HepG2 (cell line): ENCODE measurements at regions not wholly inside any gene's neighbourhood (a gene's known extent, or its start where the extent isn't known, plus 50 kb on each side); places are given as distances from the start of the nearest gene placed in this dataset.

Source experiments
- ATAC-seq: fragments of 200-7000 bp; cut with Tn5 transposase; 3 replicates; pipeline ENCODE4 v1.9.1; 2020; ENCODE audit warnings: mild to moderate bottlenecking, moderate library complexity
- BruUV-seq: library from RNA; stranded (reverse); fragments of 400-500 nt; replicated peaks from 2 replicates; lab custom pipeline; 2021; lab: Mats Ljungman, UMichigan
- CTCF ChIA-PET: fragments of 300-600 bp; formaldehyde crosslinking; extraction: SDS; loops from one replicate; lab custom pipeline; 2021; ENCODE audit warnings: low total read pairs, inconsistent platforms, low intra/inter-chr PET ratio; lab: Yijun Ruan, JAX
- POLR2A ChIA-PET: fragments of 350-600 bp; sonication (Branson Sonifier 250); formaldehyde crosslinking; loops from one replicate; lab custom pipeline; 2020; ENCODE audit warnings: antibody characterized with exemption, inconsistent platforms; lab: Yijun Ruan, JAX
- DNase-seq: peaks from one replicate; pipeline ENCODE4 v3.0.0-alpha.2; 2015; ENCODE audit warnings: low spot score
- FAIRE-seq: peaks from 3 replicates; lab custom pipeline; 2011; peaks lifted over from hg19 to GRCh38; lab: Jason Lieb, UNC
- H2AFZ ChIP-seq: one replicate; pipeline ENCODE4 v1.6.1; 2011; ENCODE audit warnings: low read length, inconsistent platforms
- H3K27ac ChIP-seq: fragments of 300-600 bp; 3 replicates; pipeline ENCODE4 v1.8.0; 2011; ENCODE audit warnings: mixed run types, mild to moderate bottlenecking, mixed read lengths, low read length, inconsistent platforms; ENCODE audit not compliant: insufficient read depth; ENCODE audit errors: extremely low read length
- H3K27me3 ChIP-seq, 2 experiments: fragments of 200-600 bp in 1 of 2; 2 replicates in 1 of 2; 3 replicates in 1 of 2; pipeline versions ENCODE4 v1.6.0 to v1.8.0; 2011; ENCODE audit warnings: low read length in 2 of 2, mild to moderate bottlenecking in 2 of 2, moderate library complexity in 2 of 2, inconsistent platforms in 1 of 2; ENCODE audit not compliant: insufficient read depth in 2 of 2, control insufficient read depth in 1 of 2
- H3K36me3 ChIP-seq, 2 experiments: fragments of 200-600 bp in 1 of 2; replicated peaks in 1 of 2; 2 replicates in 1 of 2; 3 replicates in 1 of 2; pipeline versions ENCODE4 v1.5.1 to v1.8.0; 2011; ENCODE audit warnings: low read length in 2 of 2, inconsistent platforms in 1 of 2; ENCODE audit not compliant: insufficient read depth in 2 of 2, control insufficient read depth in 1 of 2
- H3K4me1 ChIP-seq: 2 replicates; pipeline ENCODE4 v1.5.1; 2012; ENCODE audit warnings: low read length, inconsistent platforms; ENCODE audit not compliant: insufficient read depth
- H3K4me2 ChIP-seq: 2 replicates; pipeline ENCODE4 v1.6.0; 2011; ENCODE audit warnings: low read depth, low read length, inconsistent platforms
- H3K4me3 ChIP-seq, 3 experiments: fragments of 200-600 bp in 1 of 3; sonication (generic), shearing (Covaris generic) in 1 of 3; replicated peaks in 1 of 3; 2 replicates each; pipeline ENCODE4 v1.5.1; 2011 to 2016; ENCODE audit warnings: low read length in 3 of 3, inconsistent platforms in 2 of 3, low read depth in 2 of 3, mild to moderate bottlenecking in 2 of 3, control low read depth in 1 of 3, mixed read lengths in 1 of 3; ENCODE audit not compliant: insufficient read depth in 1 of 3
- H3K79me2 ChIP-seq: one replicate; pipeline ENCODE4 v1.6.1; 2011; ENCODE audit warnings: low read length, inconsistent platforms; ENCODE audit not compliant: insufficient read depth
- H3K9ac ChIP-seq: 2 replicates; pipeline ENCODE4 v1.6.0; 2011; ENCODE audit warnings: mild to moderate bottlenecking, low read depth, low read length, inconsistent platforms; ENCODE audit not compliant: insufficient read depth
- H3K9me3 ChIP-seq: 2 replicates; pipeline ENCODE4 v1.5.1; 2012; ENCODE audit warnings: mild to moderate bottlenecking, low read length
- H4K20me1 ChIP-seq: 2 replicates; pipeline ENCODE4 v1.6.0; 2011; ENCODE audit warnings: inconsistent platforms, mild to moderate bottlenecking, low read length, moderate library complexity; ENCODE audit not compliant: insufficient read depth
- SETDB1 ChIP-seq: sonication (generic); formaldehyde crosslinking; IDR thresholded peaks from 2 replicates; pipeline ENCODE4 v1.5.1; 2020; ENCODE audit warnings: missing genetic modification reagents, mild to moderate bottlenecking, borderline replicate concordance
- STAT5B ChIP-seq: sonication (generic); formaldehyde crosslinking; IDR thresholded peaks from 2 replicates; pipeline ENCODE4 v1.4.0; 2020; ENCODE audit warnings: missing genetic modification reagents
- ZNF205 ChIP-seq: IDR thresholded peaks from 2 replicates; pipeline ENCODE4 v1.6.1; 2018; ENCODE audit warnings: missing biosample characterization, missing genetic modification reagents
- ZNF607 ChIP-seq: sonication (generic); formaldehyde crosslinking; IDR thresholded peaks from 2 replicates; pipeline ENCODE4 v1.5.1; 2020; ENCODE audit warnings: missing genetic modification reagents, mild to moderate bottlenecking, borderline replicate concordance
- ZNF713 ChIP-seq: sonication (generic); formaldehyde crosslinking; IDR thresholded peaks from 2 replicates; pipeline ENCODE4 v1.4.0; 2020; ENCODE audit warnings: mild to moderate bottlenecking, missing genetic modification reagents
- ZNF788 ChIP-seq: sonication (generic); formaldehyde crosslinking; IDR thresholded peaks from 2 replicates; pipeline ENCODE4 v1.5.0; 2020; ENCODE audit warnings: mild to moderate bottlenecking, missing genetic modification reagents, borderline replicate concordance
- ZSCAN30 ChIP-seq: sonication (generic); formaldehyde crosslinking; IDR thresholded peaks from 2 replicates; pipeline ENCODE4 v1.5.0; 2020; ENCODE audit warnings: mild to moderate bottlenecking, missing genetic modification reagents
- WGBS: methylation state at CpG from one replicate; pipeline ENCODE4 v1.1.6; 2017; ENCODE audit warnings: low lambda C conversion rate; 5-methylcytosine and 5-hydroxymethylcytosine counted together
- in situ Hi-C: cut with HindIII; loops from 2 replicates; pipeline ENCODE4 v1.10.0; 2017; ENCODE audit warnings: low pct_unique_long_range_greater_than_20kb; ENCODE audit not compliant: extremely low pct_ligation_motif_present
- intact Hi-C: fragments of 100-400 bp; cut with micrococcal nuclease; formaldehyde crosslinking; loops from one replicate; pipeline ENCODE4 v1.10.0; 2022; ENCODE audit not compliant: unreplicated experiment
- TF ChIP-seq, protein P1 (sequence below): sonication (generic); formaldehyde crosslinking; IDR thresholded peaks from 2 replicates; pipeline ENCODE4 v1.4.0; 2020; ENCODE audit warnings: missing genetic modification reagents
- TF ChIP-seq, protein P2 (sequence below): sonication (generic); formaldehyde crosslinking; IDR thresholded peaks from 2 replicates; pipeline ENCODE4 v1.5.1; 2020; ENCODE audit warnings: missing genetic modification reagents, mild to moderate bottlenecking, borderline replicate concordance
- TF ChIP-seq, protein P3 (sequence below): sonication (generic); formaldehyde crosslinking; IDR thresholded peaks from 2 replicates; pipeline ENCODE4 v1.8.0; 2022; ENCODE audit warnings: missing genetic modification reagents, low read depth, mild to moderate bottlenecking, borderline replicate concordance
- TF ChIP-seq, protein P4 (sequence below): sonication (generic); formaldehyde crosslinking; IDR thresholded peaks from 2 replicates; pipeline ENCODE4; 2020; ENCODE audit warnings: missing genetic modification reagents, mild to moderate bottlenecking, borderline replicate concordance

DNA sequence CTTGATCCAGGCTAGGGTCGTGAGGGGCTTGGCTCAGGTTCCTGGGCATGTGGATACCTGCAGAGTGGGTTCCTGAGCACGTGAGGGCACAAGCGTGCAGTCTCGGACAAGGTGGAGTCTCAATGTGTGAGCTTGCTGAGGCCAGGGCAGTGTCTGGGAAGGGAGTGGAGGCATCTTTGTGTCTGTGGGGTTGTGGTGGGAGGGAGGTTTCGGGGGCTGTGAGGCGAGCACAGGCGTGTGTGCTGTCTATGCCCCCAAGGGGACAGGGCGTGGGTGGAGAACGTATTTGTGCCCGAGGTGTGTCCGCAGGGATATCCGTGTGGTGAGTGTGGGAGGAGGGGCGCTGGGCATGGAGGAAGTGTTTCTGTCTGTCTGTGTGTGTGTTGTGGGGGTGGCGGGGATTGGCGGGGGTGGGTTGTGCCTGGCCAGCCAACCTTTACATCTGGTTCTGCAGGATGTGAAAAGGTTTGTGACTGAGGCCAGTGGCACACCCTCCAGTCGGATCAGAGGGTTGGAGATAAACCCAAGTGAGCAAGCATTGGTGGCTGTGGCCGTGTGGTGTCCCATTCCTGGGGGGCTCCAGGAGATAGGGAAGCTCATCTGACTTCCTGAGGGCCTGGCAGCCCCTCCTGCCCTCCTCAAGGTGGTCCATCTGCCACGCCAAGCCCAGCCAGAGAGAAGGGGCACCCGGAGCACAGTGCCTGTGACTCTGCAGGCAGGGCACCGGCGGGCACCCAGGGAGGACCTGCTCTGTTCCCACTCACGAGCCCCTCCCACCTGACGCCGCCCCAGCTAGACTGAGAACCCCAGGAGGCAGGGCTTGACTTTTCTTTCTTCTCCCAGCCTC, 57.1 kb downstream of the ZFP36L2 start (continued):
- TF ChIP-seq, protein P1, sequence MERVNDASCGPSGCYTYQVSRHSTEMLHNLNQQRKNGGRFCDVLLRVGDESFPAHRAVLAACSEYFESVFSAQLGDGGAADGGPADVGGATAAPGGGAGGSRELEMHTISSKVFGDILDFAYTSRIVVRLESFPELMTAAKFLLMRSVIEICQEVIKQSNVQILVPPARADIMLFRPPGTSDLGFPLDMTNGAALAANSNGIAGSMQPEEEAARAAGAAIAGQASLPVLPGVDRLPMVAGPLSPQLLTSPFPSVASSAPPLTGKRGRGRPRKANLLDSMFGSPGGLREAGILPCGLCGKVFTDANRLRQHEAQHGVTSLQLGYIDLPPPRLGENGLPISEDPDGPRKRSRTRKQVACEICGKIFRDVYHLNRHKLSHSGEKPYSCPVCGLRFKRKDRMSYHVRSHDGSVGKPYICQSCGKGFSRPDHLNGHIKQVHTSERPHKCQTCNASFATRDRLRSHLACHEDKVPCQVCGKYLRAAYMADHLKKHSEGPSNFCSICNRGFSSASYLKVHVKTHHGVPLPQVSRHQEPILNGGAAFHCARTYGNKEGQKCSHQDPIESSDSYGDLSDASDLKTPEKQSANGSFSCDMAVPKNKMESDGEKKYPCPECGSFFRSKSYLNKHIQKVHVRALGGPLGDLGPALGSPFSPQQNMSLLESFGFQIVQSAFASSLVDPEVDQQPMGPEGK (CRISPR knock-in tag): 0 out of 2 replicates have a peak, but pooled peaks have one; percentile 10
- TF ChIP-seq, protein P2, sequence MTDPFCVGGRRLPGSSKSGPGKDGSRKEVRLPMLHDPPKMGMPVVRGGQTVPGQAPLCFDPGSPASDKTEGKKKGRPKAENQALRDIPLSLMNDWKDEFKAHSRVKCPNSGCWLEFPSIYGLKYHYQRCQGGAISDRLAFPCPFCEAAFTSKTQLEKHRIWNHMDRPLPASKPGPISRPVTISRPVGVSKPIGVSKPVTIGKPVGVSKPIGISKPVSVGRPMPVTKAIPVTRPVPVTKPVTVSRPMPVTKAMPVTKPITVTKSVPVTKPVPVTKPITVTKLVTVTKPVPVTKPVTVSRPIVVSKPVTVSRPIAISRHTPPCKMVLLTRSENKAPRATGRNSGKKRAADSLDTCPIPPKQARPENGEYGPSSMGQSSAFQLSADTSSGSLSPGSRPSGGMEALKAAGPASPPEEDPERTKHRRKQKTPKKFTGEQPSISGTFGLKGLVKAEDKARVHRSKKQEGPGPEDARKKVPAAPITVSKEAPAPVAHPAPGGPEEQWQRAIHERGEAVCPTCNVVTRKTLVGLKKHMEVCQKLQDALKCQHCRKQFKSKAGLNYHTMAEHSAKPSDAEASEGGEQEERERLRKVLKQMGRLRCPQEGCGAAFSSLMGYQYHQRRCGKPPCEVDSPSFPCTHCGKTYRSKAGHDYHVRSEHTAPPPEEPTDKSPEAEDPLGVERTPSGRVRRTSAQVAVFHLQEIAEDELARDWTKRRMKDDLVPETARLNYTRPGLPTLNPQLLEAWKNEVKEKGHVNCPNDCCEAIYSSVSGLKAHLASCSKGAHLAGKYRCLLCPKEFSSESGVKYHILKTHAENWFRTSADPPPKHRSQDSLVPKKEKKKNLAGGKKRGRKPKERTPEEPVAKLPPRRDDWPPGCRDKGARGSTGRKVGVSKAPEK (CRISPR knock-in tag): no peak
- TF ChIP-seq ZNF713 (CRISPR knock-in tag) (no peak), ZSCAN30 (CRISPR knock-in tag) (no peak)

DNA sequence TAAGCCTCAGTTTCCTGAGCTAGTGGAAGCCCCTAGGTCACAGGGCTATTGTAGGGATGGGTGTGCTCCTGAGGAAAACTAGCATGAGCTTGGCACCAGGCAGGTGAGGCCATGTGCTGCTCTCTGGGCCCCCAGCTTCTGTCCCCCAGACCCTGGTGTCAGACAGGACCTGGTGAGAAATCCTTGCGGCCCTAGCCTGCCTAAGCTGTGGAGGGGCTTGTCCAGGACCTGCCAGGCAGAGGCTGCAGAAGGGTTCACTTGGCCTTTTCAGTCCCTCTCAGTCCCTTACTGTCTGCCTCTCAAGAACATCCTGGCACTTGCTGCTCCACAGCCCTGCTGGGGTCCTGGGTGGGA, 58.4 kb downstream of the ZFP36L2 start:
- Histone ChIP-seq H3K4me2 (peak overlapping the region; percentile 52), H3K79me2 (no peaks in the 10 kb centered on the region), H3K36me3 (no peaks in the 10 kb centered on the region), H3K9me3 (no peaks in the 10 kb centered on the region), H3K4me3 (no peak overlapping the region), H3K27me3 (no peaks in the 10 kb centered on the region), H4K20me1 (no peaks in the 10 kb centered on the region), H3K4me1 (peaks cover 73% of the 10 kb centered on the region), H3K9ac (0 out of 2 replicates have a peak overlapping the region, but pooled peaks have one; percentile 11), H3K27ac (no peak overlapping the region), H2AFZ (no peak overlapping the region)
- DNase-seq: no peak
- in situ Hi-C loops (loop anchor here (10.0 kb wide), 1 partner anchor 57 kb away; the partner anchor contains the start of gene ZFP36L2), intact Hi-C loops (loop anchor here (1.0 to 5.0 kb wide), 2 partner anchors 53 to 341 kb away; no protein-coding TSS in a partner anchor)
- peak; percentile 7 for ATAC-seq
- ChIA-PET CTCF (no interaction called here), POLR2A (interaction anchor here (0.8 to 11.0 kb wide), 11 partner anchors 9 to 193 kb away, joined by 3 to 97 read pairs (median 6); partner anchors contain the start of gene ZFP36L2)
- no TSS peak for BruUV-seq
- whole genome bisulfite sequencing: no CpG with 5 or more reads among the region's 1 CpG
- no peak for FAIRE-seq
- TF ChIP-seq, protein P3, sequence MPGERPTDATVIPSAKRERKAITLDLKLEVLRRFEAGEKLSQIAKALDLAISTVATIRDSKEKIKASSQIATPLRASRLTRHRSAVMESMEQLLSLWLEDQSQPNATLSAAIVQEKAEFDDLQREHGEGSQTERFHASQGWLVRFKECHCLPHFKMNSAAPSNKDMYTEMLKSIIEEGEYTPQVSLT: no peak
- TF ChIP-seq, protein P4, sequence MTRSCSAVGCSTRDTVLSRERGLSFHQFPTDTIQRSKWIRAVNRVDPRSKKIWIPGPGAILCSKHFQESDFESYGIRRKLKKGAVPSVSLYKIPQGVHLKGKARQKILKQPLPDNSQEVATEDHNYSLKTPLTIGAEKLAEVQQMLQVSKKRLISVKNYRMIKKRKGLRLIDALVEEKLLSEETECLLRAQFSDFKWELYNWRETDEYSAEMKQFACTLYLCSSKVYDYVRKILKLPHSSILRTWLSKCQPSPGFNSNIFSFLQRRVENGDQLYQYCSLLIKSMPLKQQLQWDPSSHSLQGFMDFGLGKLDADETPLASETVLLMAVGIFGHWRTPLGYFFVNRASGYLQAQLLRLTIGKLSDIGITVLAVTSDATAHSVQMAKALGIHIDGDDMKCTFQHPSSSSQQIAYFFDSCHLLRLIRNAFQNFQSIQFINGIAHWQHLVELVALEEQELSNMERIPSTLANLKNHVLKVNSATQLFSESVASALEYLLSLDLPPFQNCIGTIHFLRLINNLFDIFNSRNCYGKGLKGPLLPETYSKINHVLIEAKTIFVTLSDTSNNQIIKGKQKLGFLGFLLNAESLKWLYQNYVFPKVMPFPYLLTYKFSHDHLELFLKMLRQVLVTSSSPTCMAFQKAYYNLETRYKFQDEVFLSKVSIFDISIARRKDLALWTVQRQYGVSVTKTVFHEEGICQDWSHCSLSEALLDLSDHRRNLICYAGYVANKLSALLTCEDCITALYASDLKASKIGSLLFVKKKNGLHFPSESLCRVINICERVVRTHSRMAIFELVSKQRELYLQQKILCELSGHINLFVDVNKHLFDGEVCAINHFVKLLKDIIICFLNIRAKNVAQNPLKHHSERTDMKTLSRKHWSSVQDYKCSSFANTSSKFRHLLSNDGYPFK: no peak
- TF ChIP-seq ZNF607 (CRISPR knock-in tag) (no peak), ZNF788 (CRISPR knock-in tag) (0 out of 2 replicates have a peak, but pooled peaks have one; percentile 43), STAT5B (no peak), ZNF205 (CRISPR knock-in tag) (no peak), SETDB1 (no peak)
